Activated T-cell treated with anti-CD3 and anti-CD28 coated beads, Interleukin-2, amount 50 U/mL, for 24 hours (primary cell): ENCODE measurements at regions not wholly inside any gene's neighbourhood (a gene's known extent, or its start where the extent isn't known, plus 50 kb on each side); places are given as distances from the start of the nearest gene placed in this dataset.

Experiments used
- DNase-seq: peaks from one replicate; pipeline ENCODE4 v3.0.0-alpha.2; 2020
- H3K27ac Mint-ChIP-seq: 2 replicates; pipeline ENCODE4 v1.8.0; 2020; ENCODE audit warnings: mild to moderate bottlenecking, mixed read lengths
- H3K27me3 Mint-ChIP-seq: 2 replicates; pipeline ENCODE4 v1.8.0; 2020; ENCODE audit warnings: mixed read lengths
- H3K36me3 Mint-ChIP-seq: 2 replicates; pipeline ENCODE4 v1.8.0; 2020; ENCODE audit warnings: low read depth, mixed read lengths
- H3K4me1 Mint-ChIP-seq: 2 replicates; pipeline ENCODE4 v1.8.0; 2020; ENCODE audit warnings: low read depth, mixed read lengths
- H3K4me3 Mint-ChIP-seq: 2 replicates; pipeline ENCODE4 v1.8.0; 2020; ENCODE audit warnings: mild to moderate bottlenecking, moderate library complexity, mixed read lengths
- H3K9me3 Mint-ChIP-seq: 2 replicates; pipeline ENCODE4 v1.8.0; 2020; ENCODE audit warnings: mixed read lengths

DNA sequence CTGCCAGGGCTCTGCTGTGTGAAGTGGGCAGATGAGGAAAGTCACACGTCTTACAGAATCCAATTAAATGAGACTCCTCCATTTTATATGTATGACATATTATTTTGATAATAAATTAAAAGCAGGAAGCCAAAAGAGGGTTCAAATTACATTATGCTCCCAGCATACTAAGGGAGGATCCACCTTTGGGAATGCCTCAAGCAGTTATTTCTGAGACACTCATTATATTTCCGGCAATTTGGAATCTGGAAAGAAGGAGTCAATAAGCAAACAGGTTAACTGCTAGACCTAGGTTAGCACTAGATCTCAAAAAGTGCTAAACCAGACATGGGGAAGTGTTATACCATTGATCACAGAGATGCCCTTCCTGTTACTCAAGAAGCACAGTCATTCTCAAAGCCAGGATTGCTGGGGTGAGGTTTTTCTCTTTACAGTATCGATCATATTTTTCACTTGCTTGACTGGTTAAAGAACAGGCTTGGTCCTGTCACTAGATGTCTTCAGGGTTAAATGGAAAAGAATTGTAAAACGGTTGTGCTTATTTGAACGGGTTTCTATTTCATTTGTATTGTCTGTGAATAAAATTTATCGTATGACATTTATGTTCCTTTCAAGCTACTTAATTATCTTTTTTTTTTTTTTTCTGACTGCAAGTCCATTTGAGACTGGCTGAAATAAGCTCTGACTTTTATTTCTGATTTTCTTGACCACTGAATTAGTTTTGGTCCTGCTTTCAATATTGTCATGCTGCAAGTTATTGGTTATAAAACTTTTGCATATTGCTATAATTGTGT is 523.2 kb downstream of the KLF12 start:
- Mint-ChIP-seq H3K36me3 (no peaks in the 10 kb centered on the region), H3K27me3 (no peaks in the 10 kb centered on the region), H3K9me3 (no peaks in the 10 kb centered on the region), H3K27ac (no peak overlapping the region), H3K4me1 (peaks cover 6% of the 10 kb centered on the region), H3K4me3 (no peak overlapping the region)
- no peak for DNase-seq

GRCh38 chr13:73608711-73609485 is 525.3 kb downstream of the KLF12 start:
- no peak overlapping the region for H3K4me3 Mint-ChIP-seq
- H3K4me1 Mint-ChIP-seq: peaks cover 6% of the 10 kb centered on the region
- H3K27ac Mint-ChIP-seq: no peak overlapping the region
- H3K27me3 Mint-ChIP-seq: no peaks in the 10 kb centered on the region
- no peaks in the 10 kb centered on the region for H3K36me3 Mint-ChIP-seq
- DNase-seq: no peak
- H3K9me3 Mint-ChIP-seq: no peaks in the 10 kb centered on the region

DNA sequence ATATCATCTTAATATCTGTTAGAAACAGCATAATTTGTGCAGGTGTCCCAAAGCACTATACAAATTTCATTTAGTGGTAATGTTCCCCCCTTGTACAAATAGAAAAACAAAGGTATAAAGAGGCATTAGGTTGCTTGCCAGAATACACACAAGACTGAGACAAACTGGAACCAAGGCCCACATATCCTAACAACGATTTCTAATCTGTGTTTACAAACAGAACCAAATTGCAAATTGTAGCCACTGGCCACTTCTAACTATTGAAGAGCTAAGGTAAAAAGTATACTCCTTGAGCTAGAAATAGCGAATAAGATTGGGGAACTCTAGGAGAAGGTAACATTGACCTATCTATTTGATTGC is 526.1 kb downstream of the KLF12 start:
- peaks cover 6% of the 10 kb centered on the region for H3K4me1 Mint-ChIP-seq
- H3K27ac Mint-ChIP-seq: no peak overlapping the region
- H3K27me3 Mint-ChIP-seq: no peaks in the 10 kb centered on the region
- H3K9me3 Mint-ChIP-seq: no peaks in the 10 kb centered on the region
- no peak overlapping the region for H3K4me3 Mint-ChIP-seq
- no peaks in the 10 kb centered on the region for H3K36me3 Mint-ChIP-seq
- no peak for DNase-seq

- no peak for DNase-seq
- Mint-ChIP-seq H3K4me1 (peaks cover 6% of the 10 kb centered on the region), H3K27ac (no peak overlapping the region), H3K27me3 (no peaks in the 10 kb centered on the region), H3K36me3 (no peaks in the 10 kb centered on the region), H3K4me3 (no peak overlapping the region), H3K9me3 (no peaks in the 10 kb centered on the region)
These were observed 526.6 kb downstream of the KLF12 start for GRCh38 chr13:73607489-73608156.

DNA sequence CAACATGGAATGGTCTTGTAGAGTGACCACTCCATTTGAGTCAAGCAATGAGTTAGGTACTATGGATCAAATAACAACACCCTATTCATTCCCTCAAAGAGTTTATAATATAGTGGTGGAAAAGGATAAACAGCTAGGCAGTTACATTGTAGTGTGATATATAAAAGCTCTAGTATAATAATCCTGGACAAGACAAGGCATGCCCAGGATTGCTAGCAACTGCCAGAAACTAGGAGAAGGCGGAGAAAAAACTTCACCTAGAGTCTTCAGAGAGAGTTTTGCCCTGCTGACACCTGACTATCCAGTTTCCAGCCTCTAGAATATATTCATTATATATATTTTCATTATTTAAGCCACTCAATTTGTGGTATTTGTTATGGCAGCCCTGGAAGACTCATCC is 530.6 kb downstream of the KLF12 start:
- Mint-ChIP-seq H3K36me3 (no peaks in the 10 kb centered on the region), H3K4me1 (no peaks in the 10 kb centered on the region), H3K27me3 (no peaks in the 10 kb centered on the region), H3K9me3 (no peaks in the 10 kb centered on the region), H3K27ac (no peak overlapping the region), H3K4me3 (no peak overlapping the region)
- DNase-seq: no peak

- no peak for DNase-seq
- H3K27me3 Mint-ChIP-seq: no peaks in the 10 kb centered on the region
- H3K36me3 Mint-ChIP-seq: no peaks in the 10 kb centered on the region
- no peak overlapping the region for H3K27ac Mint-ChIP-seq
- no peaks in the 10 kb centered on the region for H3K4me1 Mint-ChIP-seq
- H3K9me3 Mint-ChIP-seq: no peaks in the 10 kb centered on the region
- no peak overlapping the region for H3K4me3 Mint-ChIP-seq
These were observed 531.9 kb downstream of the KLF12 start for GRCh38 chr13:73602295-73602694.

DNA sequence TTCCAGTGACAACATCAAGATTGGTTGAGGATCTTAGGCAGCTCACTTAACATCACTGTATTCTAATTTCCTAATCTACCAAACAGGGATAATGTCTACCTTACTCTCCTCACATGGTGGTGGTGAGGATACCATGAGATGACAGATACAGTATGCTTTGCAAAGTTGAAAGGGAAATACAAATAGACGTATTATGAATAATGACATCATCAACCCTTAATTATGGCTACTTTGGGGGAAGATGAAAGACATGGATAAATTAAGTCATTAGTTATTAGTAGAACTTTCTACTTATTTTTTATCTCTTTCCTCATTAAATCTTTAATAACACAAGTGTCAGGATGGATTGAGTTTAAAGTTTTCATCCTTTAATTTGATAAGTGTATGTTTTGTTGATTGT is 532.5 kb downstream of the KLF12 start:
- no peaks in the 10 kb centered on the region for H3K27me3 Mint-ChIP-seq
- H3K4me3 Mint-ChIP-seq: no peak overlapping the region
- no peaks in the 10 kb centered on the region for H3K9me3 Mint-ChIP-seq
- peaks cover under 1% of the 10 kb centered on the region for H3K4me1 Mint-ChIP-seq
- no peak overlapping the region for H3K27ac Mint-ChIP-seq
- no peak for DNase-seq
- H3K36me3 Mint-ChIP-seq: no peaks in the 10 kb centered on the region

DNA sequence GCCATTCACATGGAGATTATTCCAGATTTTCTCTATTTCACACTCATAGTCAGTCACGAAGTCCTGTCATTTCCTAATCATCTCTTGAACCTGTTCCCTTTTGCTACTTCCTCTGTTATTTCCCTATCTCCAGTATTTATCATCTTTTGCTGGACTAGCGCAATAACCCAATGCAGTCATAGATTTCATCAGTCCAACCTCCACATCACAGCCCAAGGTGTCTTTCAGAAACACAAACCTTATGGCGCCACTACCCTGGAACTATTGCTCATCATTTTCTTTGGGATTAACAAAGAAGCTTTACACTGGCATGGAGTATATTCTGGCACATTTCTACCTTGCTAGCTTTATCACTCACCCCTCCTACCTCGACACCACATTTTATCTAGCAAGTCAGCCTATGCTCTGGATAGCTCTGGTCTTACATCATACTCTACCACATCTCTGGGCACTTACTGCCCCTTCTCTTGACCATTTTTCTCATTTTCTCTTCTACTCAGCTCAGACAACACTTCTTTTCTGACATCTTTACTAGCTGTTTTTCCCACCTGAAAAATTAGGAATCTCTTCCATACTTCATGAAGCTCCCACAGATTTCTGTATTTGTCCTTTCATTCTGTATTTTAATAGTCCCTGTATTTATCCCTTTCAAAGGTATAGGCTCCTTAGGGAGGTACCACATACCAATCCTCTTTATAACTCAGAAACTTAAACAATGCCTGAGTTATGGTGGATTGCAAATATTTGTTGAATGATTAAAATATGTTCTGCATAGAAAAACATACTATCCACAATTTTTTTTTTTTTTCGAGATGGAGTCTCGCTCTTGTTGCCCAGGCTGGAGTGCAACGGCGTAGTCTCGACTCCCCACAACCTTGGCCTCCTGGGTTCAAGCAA is 534.7 kb downstream of the KLF12 start:
- no peak for DNase-seq
- peaks cover 7% of the 10 kb centered on the region for H3K4me1 Mint-ChIP-seq
- H3K36me3 Mint-ChIP-seq: no peaks in the 10 kb centered on the region
- H3K27me3 Mint-ChIP-seq: no peaks in the 10 kb centered on the region
- H3K9me3 Mint-ChIP-seq: no peaks in the 10 kb centered on the region
- H3K27ac Mint-ChIP-seq: no peak overlapping the region
- H3K4me3 Mint-ChIP-seq: no peak overlapping the region

- no peak overlapping the region for H3K4me3 Mint-ChIP-seq
These were observed 536.0 kb downstream of the KLF12 start for GRCh38 chr13:73598020-73598712.

GRCh38 chr13:73596382-73596781 is 537.6 kb downstream of the KLF5 start:
- Mint-ChIP-seq H3K4me1 (peaks cover 7% of the 10 kb centered on the region), H3K27me3 (no peaks in the 10 kb centered on the region), H3K4me3 (no peak overlapping the region), H3K9me3 (no peaks in the 10 kb centered on the region), H3K36me3 (no peaks in the 10 kb centered on the region), H3K27ac (peak overlapping the region; percentile 2)
- DNase-seq: no peak

More at GRCh38 chr13:73598020-73598712, 536.0 kb downstream of the KLF12 start:
- Mint-ChIP-seq H3K9me3 (no peaks in the 10 kb centered on the region), H3K36me3 (no peaks in the 10 kb centered on the region), H3K27ac (no peak overlapping the region), H3K27me3 (no peaks in the 10 kb centered on the region), H3K4me1 (peaks cover 7% of the 10 kb centered on the region)
- no peak for DNase-seq

DNA sequence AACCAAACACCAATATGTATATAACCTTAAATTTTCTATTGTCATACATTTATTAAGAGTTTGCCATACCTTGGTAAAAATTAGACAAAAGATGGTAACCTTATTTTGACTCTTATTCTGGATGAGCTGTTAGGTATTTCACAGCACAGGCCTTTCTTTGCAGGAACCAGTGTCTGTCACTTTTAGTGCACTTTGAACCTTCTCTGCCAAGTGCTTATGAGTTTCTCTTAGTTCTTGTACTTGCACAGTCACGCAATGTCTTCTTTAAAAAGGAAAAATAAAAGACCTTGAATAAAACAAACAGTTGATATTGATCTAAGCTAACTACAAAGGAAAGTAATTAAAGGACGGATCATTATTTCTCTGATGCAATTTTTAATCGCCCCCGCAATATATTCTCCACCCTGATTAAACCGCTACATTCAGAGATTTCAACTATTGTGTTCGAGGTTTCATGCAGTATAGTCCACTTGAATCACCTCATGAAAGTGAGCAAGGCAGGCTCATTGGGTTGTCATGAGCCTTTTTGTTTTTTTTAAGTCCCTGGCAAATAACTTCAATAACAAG is 534.5 kb downstream of the KLF5 start:
- peaks cover 7% of the 10 kb centered on the region for H3K4me1 Mint-ChIP-seq
- H3K4me3 Mint-ChIP-seq: no peak overlapping the region
- no peaks in the 10 kb centered on the region for H3K27me3 Mint-ChIP-seq
- H3K9me3 Mint-ChIP-seq: no peaks in the 10 kb centered on the region
- no peak overlapping the region for H3K27ac Mint-ChIP-seq
- no peak for DNase-seq
- no peaks in the 10 kb centered on the region for H3K36me3 Mint-ChIP-seq

DNA sequence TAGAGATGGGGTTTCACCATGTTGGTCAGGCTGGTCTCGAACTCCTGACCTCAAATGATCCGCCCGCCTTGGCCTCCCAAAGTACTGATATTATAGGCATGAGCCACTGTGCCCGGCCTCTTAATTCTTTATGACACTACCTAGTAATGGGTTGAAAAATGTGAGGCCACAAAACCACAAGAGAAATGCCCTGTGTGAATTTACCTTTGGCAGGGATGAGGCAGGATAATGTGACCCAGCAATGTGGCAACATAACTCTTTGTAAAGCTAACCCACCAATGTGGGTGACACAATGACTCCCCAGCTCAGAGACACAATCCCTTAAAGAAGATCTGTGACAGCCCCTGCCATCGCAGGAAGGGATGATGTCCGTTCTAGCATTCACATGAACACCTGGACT is 533.1 kb downstream of the KLF5 start:
- Mint-ChIP-seq H3K4me1 (peaks cover 7% of the 10 kb centered on the region), H3K36me3 (no peaks in the 10 kb centered on the region), H3K4me3 (no peak overlapping the region), H3K27ac (no peak overlapping the region), H3K27me3 (no peaks in the 10 kb centered on the region), H3K9me3 (no peaks in the 10 kb centered on the region)
- DNase-seq: no peak

DNA sequence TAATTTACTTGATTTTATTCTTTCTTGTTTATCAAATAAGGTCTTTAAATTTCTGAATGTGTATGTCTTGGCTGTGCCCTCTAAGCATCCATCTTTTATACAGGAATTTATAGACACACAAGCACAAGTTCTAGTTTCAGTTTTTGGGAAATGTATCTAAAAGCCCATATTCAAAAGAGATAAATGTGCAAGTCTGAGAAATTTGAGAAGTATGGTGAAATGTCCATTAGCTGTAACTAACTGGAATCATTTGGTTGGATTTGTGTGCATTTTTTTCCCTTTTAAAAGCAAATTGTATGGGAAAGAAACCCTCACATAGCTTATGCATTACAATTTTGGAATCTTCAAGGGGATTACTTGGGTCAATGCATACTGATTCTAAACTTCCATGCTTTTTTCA is 532.0 kb downstream of the KLF5 start:
- Mint-ChIP-seq H3K4me1 (no peaks in the 10 kb centered on the region), H3K27me3 (no peaks in the 10 kb centered on the region), H3K9me3 (no peaks in the 10 kb centered on the region), H3K36me3 (no peaks in the 10 kb centered on the region), H3K4me3 (no peak overlapping the region), H3K27ac (no peak overlapping the region)
- no peak for DNase-seq
